HG03095 (cell line): ENCODE measurements at regions not wholly inside any gene's neighbourhood (a gene's known extent, or its start where the extent isn't known, plus 50 kb on each side); places are given as distances from the start of the nearest gene placed in this dataset.
A peak's percentile ranks its signal among the peaks of the same experiment; 100 is the strongest.

Experiments used
- ATAC-seq: cut with Tn5 transposase; IDR thresholded peaks from one replicate; pipeline ENCODE4 v1.9.1; 2021; ENCODE audit warnings: moderate library complexity; ENCODE audit not compliant: unreplicated experiment

GRCh38 chr5:68555907-68556681 is 340.5 kb downstream of the PIK3R1 start:
- ATAC-seq: no peak

GRCh38 chr5:68557162-68557936 is 341.8 kb downstream of the PIK3R1 start:
- no peak for ATAC-seq

DNA sequence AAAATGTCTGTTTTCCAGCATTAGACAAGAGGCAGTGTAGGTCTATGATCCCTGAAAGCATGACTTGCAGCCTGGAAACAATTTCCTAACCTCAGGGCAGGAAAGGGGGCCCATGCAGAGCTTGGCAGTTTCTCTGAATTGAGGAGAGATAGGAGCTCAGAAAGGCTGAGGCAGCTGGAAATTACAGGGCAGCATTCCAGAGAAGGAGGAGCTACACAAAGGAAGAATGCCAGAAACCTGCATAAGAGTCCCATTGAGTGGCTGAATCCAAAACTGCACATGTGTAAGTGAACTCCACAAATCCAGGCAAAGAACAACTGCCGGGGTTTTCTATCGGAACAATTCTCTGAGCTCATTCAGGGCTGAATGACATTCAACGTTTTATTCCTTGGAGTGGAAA is 346.8 kb downstream of the PIK3R1 start:
- no peak for ATAC-seq

GRCh38 chr5:68565427-68565826 is 349.9 kb downstream of the PIK3R1 start:
- ATAC-seq: peak; percentile 60

GRCh38 chr5:68576805-68577204 is 361.2 kb downstream of the PIK3R1 start:
- ATAC-seq: no peak

DNA sequence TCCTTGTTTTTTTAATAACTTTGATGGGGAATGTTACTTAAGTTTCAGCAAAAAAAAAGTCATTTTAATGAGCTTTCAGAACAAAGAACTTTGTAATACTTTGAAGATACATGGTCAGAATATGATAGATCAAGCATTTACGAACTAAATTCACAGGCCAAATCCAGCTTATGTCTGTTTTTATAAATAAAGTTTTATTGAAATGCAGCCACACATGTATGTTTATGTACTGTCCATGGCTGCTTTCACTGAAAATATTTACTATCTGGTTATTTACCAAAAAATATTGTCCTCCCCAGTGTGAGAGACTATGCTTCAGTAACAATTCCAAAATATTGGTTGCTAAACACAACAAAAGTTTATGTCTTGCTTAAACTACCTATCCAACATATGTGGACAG is 366.7 kb downstream of the PIK3R1 start:
- no peak for ATAC-seq

DNA sequence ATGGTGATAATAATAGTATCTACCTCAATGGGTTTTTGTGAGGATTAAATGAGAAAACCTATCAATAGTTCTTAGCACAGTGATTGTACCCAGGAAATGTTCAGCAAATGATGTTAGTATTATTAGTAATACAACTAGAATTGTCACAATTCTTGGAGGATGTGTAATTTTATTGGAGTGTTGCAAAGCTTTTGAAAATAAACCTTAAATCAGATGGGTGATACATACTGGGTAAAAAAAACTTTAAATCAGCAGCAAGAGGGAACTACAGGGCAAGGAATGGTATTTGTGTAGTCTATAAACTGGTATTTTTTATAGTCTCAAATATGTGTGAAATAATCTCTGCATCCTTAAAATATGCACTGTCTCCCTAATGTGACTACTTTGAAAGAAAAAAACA is 371.6 kb downstream of the PIK3R1 start:
- no peak for ATAC-seq

DNA sequence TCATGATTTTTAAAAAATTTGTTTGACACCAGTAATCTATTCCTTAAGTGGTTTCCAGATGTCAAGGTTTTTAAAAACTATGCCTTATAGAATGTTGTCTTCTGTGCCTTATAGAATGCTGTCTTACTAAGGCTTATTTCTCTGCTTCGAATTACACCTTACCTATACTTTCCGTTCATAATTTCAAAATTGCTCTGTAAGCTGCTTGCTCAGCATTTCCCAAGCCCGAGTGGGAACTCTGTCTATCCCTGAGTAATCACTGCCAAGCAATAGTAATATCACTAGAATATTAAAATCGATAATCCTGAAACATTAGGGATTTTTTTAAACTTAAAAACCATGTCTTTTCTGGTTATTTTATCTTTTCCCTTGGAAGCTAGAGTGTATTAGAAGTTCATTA is 376.3 kb downstream of the PIK3R1 start:
- no peak for ATAC-seq

GRCh38 chr5:68592351-68592750 is 376.8 kb downstream of the PIK3R1 start:
- no peak for ATAC-seq

- ATAC-seq: no peak
These were observed 377.7 kb downstream of the PIK3R1 start for GRCh38 chr5:68593211-68593671.

GRCh38 chr5:68612972-68613371 is 397.4 kb downstream of the PIK3R1 start:
- ATAC-seq: no peak

DNA sequence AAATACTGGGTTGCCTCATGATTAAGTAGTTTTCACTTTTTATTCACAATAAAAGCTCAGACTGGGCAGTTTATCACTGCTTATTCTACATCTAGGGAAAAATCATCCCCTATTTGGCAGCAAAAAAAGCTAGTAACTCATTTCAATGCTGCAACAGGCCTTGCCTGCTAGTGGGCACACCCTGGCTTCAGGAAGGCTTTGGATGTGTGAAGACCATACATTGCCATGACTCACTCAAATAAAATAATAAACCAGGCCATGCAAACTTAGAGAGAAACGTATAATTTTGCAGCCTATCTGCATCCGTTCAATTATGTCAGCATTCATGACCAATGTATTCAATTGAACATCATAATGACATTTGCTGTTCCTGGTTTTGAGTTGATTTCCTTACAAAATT is 402.9 kb downstream of the PIK3R1 start:
- no peak for ATAC-seq

- no peak for ATAC-seq
These were observed 411.4 kb downstream of the PIK3R1 start for GRCh38 chr5:68627001-68627400.

- ATAC-seq: no peak
These were observed 412.7 kb downstream of the PIK3R1 start for GRCh38 chr5:68628082-68628814.

DNA sequence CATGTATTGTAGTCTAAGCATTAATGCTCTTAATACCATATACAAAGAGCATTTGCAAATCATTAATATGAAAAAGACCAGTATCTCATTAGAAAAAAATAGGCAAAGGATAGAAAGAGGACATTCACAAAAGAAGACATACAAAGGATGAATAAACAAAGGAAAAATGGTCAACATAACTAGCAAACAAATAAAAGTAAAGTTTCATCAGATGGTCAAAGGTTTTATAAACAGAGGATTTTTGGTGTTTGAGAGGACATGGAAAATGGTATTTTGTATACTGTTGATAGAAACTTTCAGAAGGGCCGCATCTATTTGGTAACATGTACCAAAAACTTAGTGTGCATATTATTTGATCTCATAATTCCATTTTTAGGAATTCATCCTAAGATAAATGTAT is 414.8 kb downstream of the PIK3R1 start:
- ATAC-seq: no peak

- no peak for ATAC-seq
These were observed 416.3 kb downstream of the PIK3R1 start for GRCh38 chr5:68631884-68632283.

- ATAC-seq: no peak
These were observed 425.7 kb downstream of the PIK3R1 start for GRCh38 chr5:68641211-68641610.

DNA sequence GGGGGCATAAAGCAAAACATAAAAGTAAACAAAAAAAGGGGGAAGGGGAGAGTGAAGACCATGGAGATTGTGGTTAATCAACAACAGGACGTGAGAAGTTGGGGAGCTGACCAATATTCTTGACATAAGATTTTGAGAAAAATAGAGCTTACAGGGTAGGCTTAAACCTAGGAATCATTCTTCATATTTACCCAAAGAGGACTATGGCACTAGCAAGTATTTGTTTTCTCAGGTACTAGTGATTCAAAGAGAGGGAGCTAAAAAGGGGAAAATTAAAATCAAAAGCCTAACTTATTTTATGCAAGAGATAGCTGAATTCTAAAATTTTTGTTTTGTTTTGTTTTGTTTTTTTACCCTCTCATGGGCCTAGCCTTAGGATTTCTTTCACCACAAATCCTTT is 427.5 kb downstream of the PIK3R1 start:
- no peak for ATAC-seq

DNA sequence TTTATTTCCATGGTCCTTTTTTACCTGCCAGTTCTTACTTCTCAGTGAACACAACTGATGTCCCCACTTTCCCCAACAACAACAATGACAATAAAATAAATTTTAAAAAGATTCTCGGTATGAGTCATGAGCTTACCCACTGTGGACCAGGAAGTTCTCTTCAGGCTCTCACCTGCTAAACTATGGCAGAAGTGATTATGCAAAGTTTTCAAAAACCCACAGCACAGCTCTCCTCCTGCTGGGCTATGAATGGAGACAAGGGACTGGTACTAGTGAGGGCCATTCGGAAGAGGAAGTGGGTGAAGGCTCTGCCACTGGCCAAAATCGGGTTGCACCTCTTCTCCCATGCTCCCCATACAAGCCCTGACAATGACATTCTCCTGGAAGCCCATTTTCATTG is 429.4 kb downstream of the PIK3R1 start:
- peak; percentile 92 for ATAC-seq

GRCh38 chr5:68646144-68646543 is 430.6 kb downstream of the PIK3R1 start:
- ATAC-seq: no peak

GRCh38 chr5:68647743-68648142 is 432.2 kb downstream of the PIK3R1 start:
- ATAC-seq: no peak
